Neuronal stem cell (in vitro differentiated cells): ENCODE measurements at regions not wholly inside any gene's neighbourhood (a gene's known extent, or its start where the extent isn't known, plus 50 kb on each side); places are given as distances from the start of the nearest gene placed in this dataset.

ENCODE experiments used
- DNase-seq: peaks from one replicate; pipeline ENCODE4 v3.0.0-alpha.2; 2013; ENCODE audit warnings: low spot score
- H2AFZ ChIP-seq: one replicate; pipeline ENCODE4 v1.6.1; 2013; ENCODE audit warnings: mild to moderate bottlenecking, low read length, inconsistent platforms
- H2AK5ac ChIP-seq: 2 replicates; pipeline ENCODE4 v1.6.1; 2013; ENCODE audit warnings: low read depth, mild to moderate bottlenecking, inconsistent platforms, low read length, moderate library complexity, mixed read lengths
- H2BK120ac ChIP-seq: 2 replicates; pipeline ENCODE4 v1.6.1; 2013; ENCODE audit warnings: low read depth, mild to moderate bottlenecking, inconsistent platforms, low read length, moderate library complexity, mixed read lengths
- H2BK12ac ChIP-seq: one replicate; pipeline ENCODE4 v1.6.1; 2013; ENCODE audit warnings: low read length, inconsistent platforms
- H2BK15ac ChIP-seq: 2 replicates; pipeline ENCODE4 v1.6.1; 2013; ENCODE audit warnings: mild to moderate bottlenecking, low read length, inconsistent platforms, mixed read lengths
- H2BK5ac ChIP-seq: one replicate; pipeline ENCODE4 v1.6.1; 2013; ENCODE audit warnings: inconsistent platforms, mild to moderate bottlenecking, low read length, moderate library complexity
- H3K14ac ChIP-seq: one replicate; pipeline ENCODE4 v1.6.1; 2013; ENCODE audit warnings: low read length, inconsistent platforms
- H3K18ac ChIP-seq: 2 replicates; pipeline ENCODE4 v1.6.1; 2013; ENCODE audit warnings: low read length, inconsistent platforms
- H3K23ac ChIP-seq: 2 replicates; pipeline ENCODE4 v1.6.1; 2013; ENCODE audit warnings: low read depth, mild to moderate bottlenecking, mixed read lengths, low read length, inconsistent platforms; ENCODE audit not compliant: poor library complexity
- H3K27ac ChIP-seq: replicated peaks from 3 replicates; pipeline ENCODE4 v1.5.1; 2013; ENCODE audit warnings: low read length, inconsistent platforms
- H3K27me3 ChIP-seq, 3 experiments: 2 replicates each; pipeline ENCODE4 v1.6.1; 2013; ENCODE audit warnings: low read length in 3 of 3, mild to moderate bottlenecking in 2 of 3, inconsistent platforms in 1 of 3, low read depth in 1 of 3, mixed read lengths in 1 of 3, moderate library complexity in 1 of 3; ENCODE audit not compliant: control insufficient read depth in 3 of 3, insufficient read depth in 3 of 3
- H3K36me3 ChIP-seq, 2 donors: replicated peaks in 1 of 2; 2 replicates each; pipeline ENCODE4 v1.6.1; 2013; ENCODE audit warnings: low read length in 2 of 2; ENCODE audit not compliant: control insufficient read depth in 2 of 2, insufficient read depth in 2 of 2
- H3K4ac ChIP-seq: 2 replicates; pipeline ENCODE4 v1.6.1; 2013; ENCODE audit warnings: inconsistent platforms, mild to moderate bottlenecking, low read length, moderate library complexity
- H3K4me1 ChIP-seq, 2 donors: 1 replicate in 1 of 2; 2 replicates in 1 of 2; pipeline ENCODE4 v1.6.1; 2013; ENCODE audit warnings: low read length in 2 of 2, low read depth in 1 of 2; ENCODE audit not compliant: control insufficient read depth in 2 of 2, insufficient read depth in 1 of 2
- H3K4me2 ChIP-seq: one replicate; pipeline ENCODE4 v1.6.1; 2013; ENCODE audit warnings: mild to moderate bottlenecking, low read length, inconsistent platforms; ENCODE audit not compliant: insufficient read depth, poor library complexity, severe bottlenecking
- H3K4me3 ChIP-seq, 2 donors: 2 replicates each; pipeline ENCODE4 v1.5.1; 2013; ENCODE audit warnings: low read length in 2 of 2, mild to moderate bottlenecking in 2 of 2, inconsistent platforms in 1 of 2, moderate library complexity in 1 of 2
- H3K79me1 ChIP-seq: one replicate; pipeline ENCODE4 v1.6.1; 2013; ENCODE audit warnings: low read depth, mild to moderate bottlenecking, inconsistent platforms, low read length, moderate library complexity
- H3K9ac ChIP-seq: one replicate; pipeline ENCODE4 v1.6.1; 2013; ENCODE audit warnings: mild to moderate bottlenecking, low read depth, low read length, inconsistent platforms; ENCODE audit not compliant: poor library complexity
- H3K9me3 ChIP-seq, 2 donors: replicated peaks in 1 of 2; 2 replicates each; pipeline versions ENCODE3 to v1.6.1; 2013; ENCODE audit warnings: low read length in 2 of 2, mild to moderate bottlenecking in 2 of 2, inconsistent platforms in 1 of 2, low read depth in 1 of 2, mixed read lengths in 1 of 2, moderate library complexity in 1 of 2; ENCODE audit not compliant: control insufficient read depth in 2 of 2, insufficient read depth in 1 of 2
- H4K8ac ChIP-seq: one replicate; pipeline ENCODE4 v1.6.1; 2013; ENCODE audit warnings: low read depth, mild to moderate bottlenecking, inconsistent platforms, low read length, moderate library complexity
- H4K91ac ChIP-seq: one replicate; pipeline ENCODE4 v1.6.1; 2013; ENCODE audit warnings: low read length, low read depth, mild to moderate bottlenecking, inconsistent platforms; ENCODE audit not compliant: poor library complexity
- WGBS, 2 donors: extraction: QIAGEN DNeasy Blood & Tissue Kit; methylation state at CpG; one replicate each; pipeline ENCODE4 v1.1.7; 2013; ENCODE audit warnings: missing lambda C conversion rate in 2 of 2, mixed read lengths in 1 of 2; ENCODE audit not compliant: insufficient read length in 2 of 2, insufficient replicate concordance in 1 of 2; ENCODE audit errors: extremely low coverage in 2 of 2; 5-methylcytosine and 5-hydroxymethylcytosine counted together

DNA sequence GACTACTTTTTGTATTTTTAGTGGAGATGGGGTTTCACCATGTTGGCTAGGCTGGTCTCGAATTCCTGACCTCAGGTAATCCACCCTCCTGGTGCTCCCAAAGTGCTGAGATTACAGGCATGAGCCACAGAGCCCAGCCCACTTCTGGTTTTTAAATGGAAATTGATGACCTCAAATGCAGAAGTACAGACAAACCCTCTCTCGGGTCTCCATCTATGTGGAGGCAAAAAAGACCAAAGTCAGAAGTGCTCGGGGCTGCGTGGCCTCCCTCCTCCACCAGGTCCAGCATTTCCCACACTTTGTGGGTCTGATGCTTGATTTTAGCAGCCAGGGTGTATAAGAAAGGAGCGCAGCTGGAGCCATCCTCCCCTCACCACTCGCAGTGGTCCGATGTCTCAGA, 187.3 kb upstream of the AUTS2 start:
- no CpG with 5 or more reads among the region's 7 CpGs for WGBS, 2 donors
- no peaks in the 10 kb centered on the region for H3K27me3 ChIP-seq

DNA sequence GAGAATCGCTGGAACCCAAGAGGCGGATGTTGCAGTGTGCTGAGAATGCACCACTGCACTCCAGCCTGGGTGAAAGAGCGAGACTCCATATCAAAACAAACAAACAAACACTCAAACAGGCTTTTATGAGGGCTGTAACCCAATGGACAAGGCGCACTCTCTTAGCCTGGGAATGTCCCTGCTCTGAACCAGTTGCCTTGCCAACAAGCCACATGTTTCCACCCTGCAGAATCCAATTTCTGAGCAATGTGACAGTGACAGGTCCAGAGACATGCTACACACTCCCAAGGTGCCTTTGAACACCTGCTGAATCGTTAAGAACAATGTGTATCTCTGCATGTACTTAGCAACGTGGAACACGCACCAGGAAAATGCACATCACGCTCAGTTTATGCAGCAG, 186.8 kb upstream of the AUTS2 start:
- H4K91ac ChIP-seq: peak overlapping the region; percentile 46
- no peak overlapping the region for H3K14ac ChIP-seq
- H3K4me3 ChIP-seq: peak overlapping the region in 1 of 2 donors; percentile 29
- H2BK5ac ChIP-seq: no peak overlapping the region
- H3K27ac ChIP-seq: no peak overlapping the region
- H4K8ac ChIP-seq: peak overlapping the region; percentile 32
- no peak overlapping the region for H3K9ac ChIP-seq
- H2BK15ac ChIP-seq: no peak overlapping the region
- no peaks in the 10 kb centered on the region for H3K27me3 ChIP-seq
- no peak overlapping the region for H3K4ac ChIP-seq
- no peaks in the 10 kb centered on the region for H3K79me1 ChIP-seq
- H3K36me3 ChIP-seq: no peaks in the 10 kb centered on the region
- no peak overlapping the region for H3K18ac ChIP-seq
- H2BK120ac ChIP-seq: no peak overlapping the region
- WGBS, 2 donors: no CpG with 5 or more reads among the region's 8 CpGs
- H2BK12ac ChIP-seq: no peak overlapping the region
- DNase-seq: no peak
- no peak overlapping the region for H3K4me2 ChIP-seq
- no peaks in the 10 kb centered on the region for H3K9me3 ChIP-seq
- H2AFZ ChIP-seq: no peak overlapping the region
- no peak overlapping the region for H2AK5ac ChIP-seq
- peak overlapping the region; percentile 26 for H3K23ac ChIP-seq
- peaks cover 0 to 5% of the 10 kb centered on the region in 2 donors for H3K4me1 ChIP-seq

More for the DNA sequence above, 187.3 kb upstream of the AUTS2 start:
- Histone ChIP-seq H2BK15ac (no peak overlapping the region), H2BK5ac (no peak overlapping the region), H3K18ac (no peak overlapping the region), H4K91ac (no peak overlapping the region), H4K8ac (no peak overlapping the region), H3K14ac (no peak overlapping the region), H3K23ac (no peak overlapping the region), H3K4me2 (no peak overlapping the region), H3K36me3 (no peaks in the 10 kb centered on the region), H3K4me3 (peak overlapping the region in 1 of 2 donors; percentile 29), H3K79me1 (no peaks in the 10 kb centered on the region), H3K27ac (no peak overlapping the region), H2AFZ (no peak overlapping the region), H3K4ac (no peak overlapping the region), H2BK120ac (no peak overlapping the region), H2AK5ac (no peak overlapping the region), H3K9me3 (no peaks in the 10 kb centered on the region), H2BK12ac (no peak overlapping the region), H3K9ac (no peak overlapping the region), H3K4me1 (peaks cover 0 to 5% of the 10 kb centered on the region in 2 donors)
- no peak for DNase-seq

DNA sequence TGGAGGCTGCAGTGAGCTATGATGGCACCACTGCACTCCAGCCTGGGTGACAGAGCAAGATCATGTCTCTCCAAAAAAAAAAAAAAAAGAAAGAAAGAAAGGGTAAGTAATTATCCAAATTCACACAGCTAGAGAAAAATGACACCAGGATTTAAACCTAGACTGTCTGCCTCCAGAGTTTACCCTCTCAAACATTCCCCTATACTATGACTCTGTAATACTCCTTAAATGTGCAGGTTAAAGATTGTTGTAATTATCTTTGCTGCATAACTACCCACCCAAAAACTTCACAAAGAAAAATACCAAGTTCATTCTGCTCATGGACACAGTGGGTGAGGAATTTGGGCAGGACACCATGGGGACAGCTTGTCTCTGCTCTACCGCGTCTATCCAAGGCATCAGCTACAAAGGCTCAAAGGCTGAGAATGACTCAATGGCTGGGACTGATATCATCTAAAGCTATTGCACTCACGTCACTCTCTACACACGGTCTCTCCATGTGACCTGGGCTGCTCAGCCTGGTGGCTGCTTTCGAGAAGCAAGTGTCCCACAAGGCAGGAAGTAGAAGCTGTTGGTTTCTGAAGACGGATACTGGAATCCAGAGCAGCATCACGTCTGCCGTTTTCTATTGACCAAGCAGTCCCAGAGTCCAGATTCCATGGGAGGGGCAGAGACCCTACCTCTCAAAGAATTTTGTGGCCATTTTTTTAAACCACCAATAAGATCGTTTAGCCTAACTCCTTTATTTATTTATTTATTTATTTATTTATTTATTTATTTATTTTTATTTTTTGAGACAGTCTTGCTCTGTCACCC, 185.7 kb upstream of the AUTS2 start:
- Histone ChIP-seq H3K27ac (no peak overlapping the region), H3K18ac (peak overlapping the region; percentile 59), H3K9ac (no peak overlapping the region), H3K4ac (no peak overlapping the region), H3K4me3 (no peak overlapping the region), H2BK12ac (no peak overlapping the region), H2AFZ (peak overlapping the region; percentile 7), H2BK15ac (no peak overlapping the region), H3K9me3 (no peaks in the 10 kb centered on the region), H2AK5ac (no peak overlapping the region), H4K91ac (no peak overlapping the region), H2BK5ac (no peak overlapping the region), H3K4me2 (no peak overlapping the region), H3K4me1 (peaks cover 0 to 5% of the 10 kb centered on the region in 2 donors), H3K14ac (no peak overlapping the region), H3K79me1 (no peaks in the 10 kb centered on the region), H3K36me3 (no peaks in the 10 kb centered on the region), H4K8ac (no peak overlapping the region), H2BK120ac (no peak overlapping the region), H3K27me3 (no peaks in the 10 kb centered on the region), H3K23ac (no peak overlapping the region)
- no peak for DNase-seq
- no CpG with 5 or more reads among the region's 9 CpGs for WGBS, 2 donors

DNA sequence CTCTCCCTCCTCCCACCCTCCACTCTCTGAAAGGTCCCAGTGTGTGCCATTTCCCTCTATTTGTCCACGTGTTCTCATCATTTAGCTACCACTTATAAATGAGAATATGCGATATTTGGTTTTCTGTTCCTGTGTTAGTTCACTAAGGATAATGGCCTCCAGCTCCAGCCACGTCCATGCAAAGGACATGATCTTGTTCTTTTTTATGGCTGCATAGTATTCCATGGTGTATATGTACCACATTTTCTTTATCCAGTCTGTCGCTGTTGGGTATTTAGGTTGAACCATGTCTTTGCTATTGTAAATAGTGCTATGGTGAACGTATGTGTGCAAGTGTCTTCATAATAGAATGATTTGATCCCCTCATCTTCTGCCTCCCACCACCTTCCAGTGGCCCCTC, 183.7 kb upstream of the AUTS2 start:
- no peak overlapping the region for H2BK5ac ChIP-seq
- H3K79me1 ChIP-seq: no peaks in the 10 kb centered on the region
- no peaks in the 10 kb centered on the region for H3K36me3 ChIP-seq
- no peak overlapping the region for H2AK5ac ChIP-seq
- WGBS, 2 donors: no CpG with 5 or more reads among the region's 5 CpGs
- H3K27ac ChIP-seq: no peak overlapping the region
- H3K4me3 ChIP-seq: no peak overlapping the region
- no peak overlapping the region for H3K9ac ChIP-seq
- H4K91ac ChIP-seq: no peak overlapping the region
- no peak overlapping the region for H3K4ac ChIP-seq
- H2AFZ ChIP-seq: no peak overlapping the region
- H3K9me3 ChIP-seq: no peaks in the 10 kb centered on the region
- no peak overlapping the region for H3K4me2 ChIP-seq
- no peak overlapping the region for H3K23ac ChIP-seq
- H3K27me3 ChIP-seq: no peaks in the 10 kb centered on the region
- no peak overlapping the region for H4K8ac ChIP-seq
- H3K14ac ChIP-seq: no peak overlapping the region
- no peak for DNase-seq
- no peak overlapping the region for H2BK15ac ChIP-seq
- no peak overlapping the region for H2BK12ac ChIP-seq
- H3K4me1 ChIP-seq: peaks cover 0 to 5% of the 10 kb centered on the region in 2 donors
- H3K18ac ChIP-seq: no peak overlapping the region
- no peak overlapping the region for H2BK120ac ChIP-seq
